KOPT-K1 (cell line): ENCODE measurements at regions not wholly inside any gene's neighbourhood (a gene's known extent, or its start where the extent isn't known, plus 50 kb on each side); places are given as distances from the start of the nearest gene placed in this dataset.
A peak's percentile ranks its signal among the peaks of the same experiment; 100 is the strongest.
"Not testable (repeated sequence)": the region's sequence is repeated elsewhere in the genome, so short reads cannot be mapped to it uniquely, and the experiment has no call there.

Experiments used
- H3K27ac ChIP-seq: fragments of 200-600 bp; sonication (generic); 2 replicates; pipeline ENCODE4 v1.5.1; 2016; ENCODE audit warnings: antibody characterized with exemption, mild to moderate bottlenecking, low read depth, low read length; ENCODE audit not compliant: poor library complexity, severe bottlenecking
- H3K36me3 ChIP-seq: fragments of 200-600 bp; sonication (generic); 2 replicates; pipeline ENCODE4 v1.5.1; 2017; ENCODE audit warnings: antibody characterized with exemption, mild to moderate bottlenecking, low read length, moderate library complexity; ENCODE audit not compliant: insufficient read depth
- H3K9me3 ChIP-seq: fragments of 200-600 bp; sonication (generic); 2 replicates; pipeline ENCODE4 v1.5.1; 2017; ENCODE audit warnings: antibody characterized with exemption, low read length, mild to moderate bottlenecking; ENCODE audit not compliant: insufficient read depth, poor library complexity, severe bottlenecking

DNA sequence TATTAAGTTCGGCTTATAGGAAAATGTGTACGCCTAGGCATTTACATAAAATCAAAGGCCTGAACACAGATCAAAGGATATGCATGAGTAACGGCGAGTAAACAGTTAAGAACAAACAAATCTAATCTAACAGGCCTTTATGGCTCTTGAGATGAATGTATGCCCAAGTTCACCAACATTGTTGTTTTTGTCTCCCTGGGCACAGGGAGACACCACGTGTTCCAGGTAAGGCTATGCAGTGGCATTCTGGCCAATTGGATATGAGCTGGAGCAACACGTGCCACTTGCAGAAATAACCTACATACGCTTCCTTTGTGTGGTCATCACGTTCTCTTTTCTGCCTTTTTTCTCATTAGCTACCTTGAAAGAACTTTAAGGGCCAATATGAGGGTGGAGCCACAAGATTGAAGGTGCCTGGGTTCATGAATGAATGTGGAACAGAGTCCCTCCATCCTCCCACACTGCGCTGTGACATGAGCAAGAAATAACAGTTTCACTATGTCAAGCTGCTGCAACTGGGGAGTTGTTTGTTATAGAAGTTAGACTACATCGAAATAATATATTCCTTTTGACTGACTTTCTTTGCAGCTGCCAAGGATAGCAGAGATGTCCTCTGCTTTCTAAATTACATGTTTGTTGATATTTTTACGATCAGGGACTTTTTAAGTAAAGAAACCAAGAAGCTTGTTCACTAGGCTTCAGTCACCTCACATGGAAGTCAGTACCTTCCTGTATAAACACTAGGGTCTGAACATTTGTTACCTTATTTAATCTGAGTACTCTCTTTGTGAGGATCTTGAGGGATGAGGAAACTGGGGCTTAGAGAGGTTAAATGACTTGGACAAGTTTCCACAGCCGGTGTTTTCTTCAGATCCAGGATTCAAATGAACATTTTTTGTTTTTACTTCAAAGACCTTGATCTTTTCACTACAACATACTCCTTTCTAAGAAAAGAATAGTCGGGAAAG is 427.5 kb upstream of the TBL1XR1 start:
- peaks cover 32% of the 10 kb centered on the region for H3K9me3 ChIP-seq
- no peaks in the 10 kb centered on the region for H3K36me3 ChIP-seq
- H3K27ac ChIP-seq = no peak overlapping the region

DNA sequence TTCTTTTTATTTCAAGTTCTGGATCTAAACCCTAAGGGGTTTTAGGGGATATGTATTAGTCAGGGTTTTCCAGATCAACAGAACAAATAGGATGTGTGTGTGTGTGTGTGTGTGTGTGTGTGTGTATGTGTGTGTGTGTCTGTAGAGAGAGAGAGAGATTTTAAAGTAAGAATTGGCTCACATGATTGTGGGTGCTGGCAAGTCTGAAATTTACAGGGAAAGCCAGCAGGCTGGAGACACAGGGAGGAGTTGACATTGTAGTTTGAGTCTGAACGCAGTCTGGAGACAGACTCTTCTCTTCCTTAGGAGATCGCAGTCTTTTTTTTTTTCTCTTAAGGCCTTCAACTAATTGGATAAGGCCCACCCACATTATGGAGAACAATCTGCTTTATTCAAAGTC is 428.8 kb upstream of the TBL1XR1 start:
- no peak overlapping the region for H3K27ac ChIP-seq
- peaks cover 32% of the 10 kb centered on the region for H3K9me3 ChIP-seq
- no peaks in the 10 kb centered on the region for H3K36me3 ChIP-seq

DNA sequence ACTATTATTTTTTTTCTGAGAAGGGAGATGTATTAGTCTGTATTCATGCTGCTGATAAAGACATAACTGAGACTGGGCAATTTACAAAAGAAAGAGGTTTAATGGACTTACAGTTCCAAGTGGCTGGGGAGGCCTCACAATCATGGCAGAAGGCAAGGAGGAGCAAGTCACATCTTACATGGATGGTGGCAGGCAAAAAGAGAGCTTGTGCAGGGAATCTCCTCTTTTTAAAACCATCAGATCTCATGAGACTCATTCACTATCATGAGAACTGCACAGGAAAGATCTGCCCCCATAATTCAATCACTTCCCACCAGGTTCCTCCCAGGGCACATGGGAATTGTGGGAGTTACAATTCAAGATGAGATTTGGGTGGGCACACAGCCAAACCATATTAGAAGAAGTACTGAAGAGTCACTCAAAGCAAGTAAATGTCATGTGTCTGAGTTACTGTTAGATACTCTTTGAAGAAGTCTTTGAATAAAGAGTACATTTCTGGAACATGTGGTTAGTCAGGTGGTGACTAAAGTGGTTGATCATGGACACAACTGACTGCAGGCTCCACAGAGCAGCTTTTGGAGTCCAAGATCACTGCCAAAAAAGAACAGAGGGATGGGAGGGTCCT is 430.9 kb upstream of the TBL1XR1 start:
- H3K27ac ChIP-seq, H3K36me3 ChIP-seq: not testable (repeated sequence)
- peaks cover 32% of the 10 kb centered on the region for H3K9me3 ChIP-seq

DNA sequence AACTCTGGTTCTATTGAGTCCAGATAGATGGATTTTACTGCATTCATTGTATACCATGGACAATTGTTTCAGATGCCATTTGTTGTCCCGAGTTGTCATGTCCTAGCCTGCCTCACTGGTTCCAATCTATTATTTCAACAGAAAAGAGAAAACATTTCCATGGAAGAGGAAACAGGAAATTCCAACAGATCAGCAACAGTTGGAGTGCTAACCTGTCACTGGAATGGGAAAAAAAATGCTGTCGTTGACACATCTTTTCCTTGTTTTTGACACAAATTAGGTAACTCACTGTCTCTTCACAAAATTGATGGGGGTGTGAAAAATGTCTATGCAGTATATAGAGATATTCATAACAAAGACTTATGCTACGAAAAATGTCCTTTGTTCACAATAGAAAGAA is 432.0 kb upstream of the TBL1XR1 start:
- Histone ChIP-seq H3K9me3 (peaks cover 32% of the 10 kb centered on the region), H3K36me3 (no peaks in the 10 kb centered on the region), H3K27ac (no peak overlapping the region)

DNA sequence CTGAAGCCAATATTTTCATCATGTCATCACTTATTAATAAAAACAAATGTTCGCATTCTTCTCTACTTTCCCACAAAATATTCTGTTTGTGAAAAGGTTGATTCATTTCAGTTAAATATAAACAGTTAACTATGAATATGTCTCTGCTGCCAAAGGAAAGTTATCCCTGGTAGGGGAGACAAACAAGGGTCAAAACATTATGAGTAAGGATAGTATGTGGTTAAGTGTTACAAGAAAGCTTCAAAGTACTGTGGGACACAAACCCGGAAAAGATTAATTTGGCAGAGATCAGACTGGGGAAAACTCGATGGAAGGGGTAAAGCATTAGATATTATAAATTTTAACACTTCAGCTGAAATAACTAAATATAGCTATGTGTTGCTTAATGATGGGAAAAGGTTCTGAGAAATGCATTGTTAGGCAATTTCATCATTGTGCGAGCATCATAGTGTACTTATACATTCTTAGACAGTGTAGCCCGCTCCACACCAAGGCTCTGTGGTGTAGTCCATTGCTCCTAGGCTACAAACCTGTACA is 436.5 kb upstream of the TBL1XR1 start:
- peaks cover 1% of the 10 kb centered on the region for H3K9me3 ChIP-seq

DNA sequence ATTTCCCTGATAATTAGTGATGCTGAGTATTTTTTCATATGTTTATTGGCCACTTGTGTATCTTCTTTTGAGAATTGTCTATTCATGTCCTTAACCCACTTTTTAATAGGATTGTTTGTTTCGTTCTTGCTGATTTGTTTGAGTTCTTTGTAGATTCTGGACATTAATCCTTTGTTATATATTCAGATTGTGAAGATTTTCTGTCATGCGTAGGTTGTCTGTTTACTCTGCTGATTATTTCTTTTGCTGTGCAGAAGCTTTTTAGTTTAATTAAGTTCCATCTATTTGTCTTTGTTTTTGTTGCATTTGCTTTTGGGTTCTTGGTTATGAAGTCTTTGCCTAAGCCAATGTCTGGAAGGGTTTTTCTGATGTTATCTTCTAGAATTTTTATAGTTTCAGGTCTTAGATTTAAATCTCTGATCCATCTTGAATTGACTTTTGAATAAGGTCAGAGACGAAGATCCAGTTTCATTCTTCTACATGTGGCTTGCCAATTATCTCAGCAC is 438.4 kb upstream of the TBL1XR1 start:
- H3K9me3 ChIP-seq, H3K27ac ChIP-seq, H3K36me3 ChIP-seq: not testable (repeated sequence)

More for the DNA sequence above, 436.5 kb upstream of the TBL1XR1 start:
- Histone ChIP-seq H3K27ac (no peak overlapping the region), H3K36me3 (no peaks in the 10 kb centered on the region)

DNA sequence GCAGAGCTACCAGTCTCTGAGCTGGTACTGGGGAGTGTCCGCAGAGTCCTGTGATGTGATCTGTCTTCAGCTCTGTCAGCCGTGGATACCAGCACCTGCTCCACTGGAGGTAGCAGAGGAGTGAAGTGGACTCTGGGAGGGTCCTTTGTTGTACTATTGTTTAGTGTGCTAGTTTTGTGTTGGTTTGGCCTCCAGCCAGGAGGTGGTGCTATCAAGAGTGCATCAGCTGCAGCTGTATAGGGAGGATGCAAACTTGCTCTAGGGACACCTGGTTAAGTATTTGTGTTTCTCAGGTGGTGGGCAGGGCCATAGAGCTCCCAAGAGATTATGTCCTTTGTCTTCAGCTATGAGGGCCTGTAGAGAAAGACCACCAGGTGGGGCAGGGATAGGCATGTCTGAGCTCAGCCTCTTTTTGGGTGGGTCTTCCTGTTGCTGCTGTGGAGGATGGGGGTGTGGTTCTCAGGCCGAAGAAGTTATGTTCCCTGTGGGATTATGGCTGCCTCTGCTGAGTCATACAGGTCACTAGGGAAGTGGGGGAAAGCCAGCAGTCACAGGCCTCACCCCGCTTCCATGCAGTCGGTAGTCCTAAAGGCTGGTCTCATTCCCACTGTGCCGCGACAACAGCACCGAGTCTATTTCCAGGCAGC is 443.2 kb upstream of the TBL1XR1 start:
- Histone ChIP-seq H3K27ac (peak overlapping the region; percentile 96), H3K36me3 (no peaks in the 10 kb centered on the region), H3K9me3 (peaks cover 4% of the 10 kb centered on the region)

DNA sequence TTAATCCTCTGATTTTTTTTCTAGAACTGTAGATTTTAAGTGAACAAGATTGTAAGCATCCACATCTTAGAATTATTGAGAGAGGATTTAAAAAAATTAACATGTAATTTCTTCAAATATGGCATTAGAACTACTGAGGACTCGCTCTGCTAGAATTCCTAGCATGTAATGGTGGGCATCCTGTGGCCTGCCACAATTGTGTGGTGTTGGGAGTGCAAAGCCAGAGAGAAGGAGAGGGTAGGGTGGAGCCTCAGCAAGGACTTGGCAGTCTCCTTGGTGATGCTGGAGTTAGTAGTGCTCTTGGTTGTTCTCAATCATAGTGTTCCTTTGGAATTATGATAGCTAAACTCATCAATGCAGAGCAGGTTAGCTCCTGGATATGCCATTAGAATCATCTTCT is 443.9 kb upstream of the TBL1XR1 start:
- Histone ChIP-seq H3K36me3 (no peaks in the 10 kb centered on the region), H3K27ac (peak overlapping the region; percentile 96), H3K9me3 (peaks cover 4% of the 10 kb centered on the region)

DNA sequence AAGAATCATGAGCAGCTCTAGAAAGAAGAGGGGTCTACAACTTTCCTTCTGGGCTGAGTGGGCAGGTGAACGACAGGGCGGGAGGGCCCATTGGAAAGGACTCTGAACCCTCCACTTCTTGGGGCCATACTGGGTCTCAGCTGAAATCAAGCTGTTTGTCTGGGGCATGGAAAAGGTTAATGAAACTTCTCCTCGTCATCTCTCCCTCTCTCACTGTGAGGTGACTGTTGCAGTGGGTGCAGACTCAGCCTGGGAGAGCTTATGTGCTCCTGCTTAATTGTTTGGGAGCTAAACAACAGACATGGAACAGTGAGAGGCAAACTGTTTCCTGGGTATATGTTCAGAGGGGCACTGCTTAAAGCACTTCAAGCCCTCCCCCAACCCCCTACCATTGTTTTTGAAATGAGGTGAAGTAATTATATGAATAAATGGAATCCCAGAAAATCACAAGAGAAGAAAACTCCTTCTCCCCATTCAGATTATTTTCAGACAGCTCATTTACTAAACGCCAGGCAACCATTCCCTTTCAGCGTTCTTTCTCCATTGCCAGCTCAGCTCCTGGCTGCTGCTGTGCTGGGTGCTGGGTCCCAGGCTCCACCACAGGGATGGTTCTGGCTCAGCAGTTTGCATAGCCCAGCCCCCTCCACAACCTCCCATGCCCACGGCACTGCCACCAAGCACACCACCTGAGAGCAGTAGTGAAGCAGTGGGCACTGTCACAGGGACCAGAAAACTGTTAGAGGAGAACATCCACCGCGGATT is 444.9 kb upstream of the TBL1XR1 start:
- peaks cover 4% of the 10 kb centered on the region for H3K9me3 ChIP-seq
- H3K27ac ChIP-seq = peak overlapping the region; percentile 96
- H3K36me3 ChIP-seq = no peaks in the 10 kb centered on the region

DNA sequence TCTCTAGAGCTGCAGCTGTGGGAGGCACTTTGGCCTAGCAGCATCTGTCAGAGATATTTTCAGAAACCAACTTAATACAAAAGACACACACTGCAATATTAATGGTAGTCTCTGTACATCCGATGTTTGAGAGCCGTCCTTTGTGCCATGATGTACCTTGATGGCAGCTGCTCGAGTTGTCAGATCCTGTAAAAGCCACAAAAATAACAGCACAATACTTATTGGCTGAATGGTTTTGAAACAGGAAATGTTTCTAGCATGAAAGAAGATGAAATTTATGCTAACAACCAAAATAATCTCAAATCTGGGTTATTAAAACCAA is 445.5 kb upstream of the TBL1XR1 start:
- Histone ChIP-seq H3K9me3 (peaks cover 4% of the 10 kb centered on the region), H3K27ac (peak overlapping the region; percentile 96), H3K36me3 (no peaks in the 10 kb centered on the region)

DNA sequence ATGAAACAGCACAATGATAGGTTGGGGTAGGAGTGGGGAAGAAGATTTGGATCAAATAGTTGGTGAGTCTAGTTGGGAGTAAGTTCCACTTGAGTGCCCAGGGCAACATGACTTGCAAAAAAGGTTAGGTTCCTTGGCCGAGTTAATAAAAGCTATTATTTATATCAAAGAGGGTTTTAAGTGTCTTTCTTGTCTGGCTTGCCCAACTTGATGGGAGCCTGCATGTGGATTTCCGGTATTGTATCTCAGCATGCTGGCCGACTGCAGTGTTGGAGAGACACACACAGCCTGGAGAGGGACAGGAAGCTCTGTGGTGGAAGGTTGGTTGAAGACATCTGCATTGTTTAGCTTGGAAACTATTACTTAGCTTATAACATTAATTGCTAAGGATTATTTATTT is 449.5 kb upstream of the TBL1XR1 start:
- Histone ChIP-seq H3K36me3 (no peaks in the 10 kb centered on the region), H3K27ac (peak overlapping the region; percentile 83), H3K9me3 (no peaks in the 10 kb centered on the region)

DNA sequence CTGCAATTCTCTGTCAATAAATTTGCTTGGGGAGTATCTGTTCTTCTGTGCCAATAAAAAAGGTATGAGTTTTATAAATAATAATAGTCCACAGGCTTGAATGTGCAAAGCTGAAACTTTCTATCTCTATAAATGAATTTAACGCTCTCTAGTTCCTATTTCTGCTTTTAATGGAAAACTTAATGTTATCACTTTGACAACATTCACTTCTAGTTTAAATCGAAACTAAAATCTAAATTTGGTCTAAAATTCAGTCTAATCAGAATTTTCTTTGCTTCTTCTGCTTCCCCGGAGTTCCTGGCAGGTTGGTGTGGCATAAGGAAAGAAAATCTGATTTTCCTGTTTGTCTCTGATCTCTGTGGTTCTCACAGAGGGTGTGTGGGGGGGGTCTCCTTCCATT is 450.1 kb upstream of the TBL1XR1 start:
- Histone ChIP-seq H3K27ac (peak overlapping the region; percentile 83), H3K36me3 (no peaks in the 10 kb centered on the region), H3K9me3 (no peaks in the 10 kb centered on the region)

DNA sequence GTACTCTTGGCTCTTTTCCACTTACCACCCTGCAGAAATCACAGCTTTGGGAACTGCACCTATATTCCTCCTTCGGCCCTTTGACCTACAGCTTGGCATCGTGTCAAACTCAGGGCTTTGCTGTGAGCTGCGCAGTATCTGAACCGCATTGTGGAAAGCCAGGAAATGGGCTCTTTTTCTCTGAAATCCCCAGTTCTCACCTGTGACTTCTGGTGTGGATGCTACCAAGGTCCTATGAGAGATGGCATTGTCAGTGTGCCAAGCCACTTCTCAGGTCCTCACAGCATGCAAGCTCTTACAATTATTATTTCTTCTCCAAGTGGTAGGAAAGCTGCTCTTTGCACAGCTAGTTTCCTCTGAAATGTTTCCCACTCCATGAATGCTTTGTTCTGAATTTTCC is 450.6 kb upstream of the TBL1XR1 start:
- peak overlapping the region; percentile 83 for H3K27ac ChIP-seq
- H3K36me3 ChIP-seq = no peaks in the 10 kb centered on the region
- H3K9me3 ChIP-seq = no peaks in the 10 kb centered on the region

DNA sequence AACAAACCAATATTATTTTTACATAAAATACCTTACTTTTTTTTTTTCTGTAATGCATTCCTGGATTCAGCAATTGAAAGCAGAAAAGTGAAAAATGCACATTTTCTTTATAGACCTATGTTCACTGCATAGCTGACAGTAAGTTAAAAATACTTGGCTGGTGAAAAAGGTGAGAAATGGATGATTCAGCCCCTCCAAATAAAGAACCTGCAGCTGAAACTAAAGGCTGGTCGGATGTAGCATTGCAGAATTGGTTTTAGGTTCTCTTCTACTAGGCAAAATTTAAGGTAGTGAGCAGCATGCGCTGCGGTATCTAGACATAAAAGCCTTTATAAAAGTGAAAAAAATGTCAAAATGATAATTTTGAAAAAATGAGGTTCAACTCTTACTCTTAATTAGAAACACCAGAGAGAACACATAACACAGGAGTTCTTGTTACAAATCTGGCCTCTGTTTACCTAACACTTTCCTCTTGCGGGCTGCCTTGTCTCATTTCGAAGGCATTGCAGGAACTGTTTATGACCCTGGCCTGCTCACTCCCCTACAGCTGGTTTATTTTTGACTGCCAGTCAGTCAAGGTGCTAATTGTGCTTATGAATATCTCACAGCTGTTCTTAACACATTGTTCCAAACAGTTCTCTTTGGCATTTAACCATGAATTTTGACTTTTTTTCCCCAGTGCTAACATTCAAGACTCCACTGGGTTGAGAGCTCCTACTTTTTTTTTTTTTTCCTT is 455.4 kb upstream of the TBL1XR1 start:
- Histone ChIP-seq H3K9me3 (peaks cover 22% of the 10 kb centered on the region), H3K27ac (no peak overlapping the region)

More for the DNA sequence above, 455.4 kb upstream of the TBL1XR1 start:
- H3K36me3 ChIP-seq = no peaks in the 10 kb centered on the region
